H1 (cell line): ENCODE measurements at regions not wholly inside any gene's neighbourhood (a gene's known extent, or its start where the extent isn't known, plus 50 kb on each side); places are given as distances from the start of the nearest gene placed in this dataset.
A peak's percentile ranks its signal among the peaks of the same experiment; 100 is the strongest.

ENCODE experiments used
- CTCF ChIA-PET: fragments of 300-600 bp; sonication (Branson Sonifier 250); formaldehyde crosslinking; loops from one replicate; lab custom pipeline; 2021; ENCODE audit not compliant: partially characterized antibody; lab: Charles Lee
- POLR2A ChIA-PET: fragments of 300-600 bp; sonication (Branson Sonifier 250); formaldehyde crosslinking; loops from one replicate; lab custom pipeline; 2021; ENCODE audit warnings: inconsistent platforms; ENCODE audit not compliant: partially characterized antibody; lab: Charles Lee
- DNase-seq, 2 experiments: peaks; one replicate each; pipeline versions ENCODE4 v3.0.0 to v3.0.0-alpha.2; 2010 to 2022; ENCODE audit warnings: low spot score in 2 of 2, low read depth in 1 of 2, mixed read lengths in 1 of 2
- FAIRE-seq: peaks from 2 replicates; lab custom pipeline; 2011; peaks lifted over from hg19 to GRCh38; lab: Jason Lieb, UNC
- H2AFZ ChIP-seq: 2 replicates; pipeline ENCODE4 v1.8.1; 2012; ENCODE audit warnings: low read length, inconsistent platforms
- H2AK5ac ChIP-seq: 2 replicates; pipeline ENCODE4 v1.6.1; 2013; ENCODE audit warnings: low read depth, low read length
- H2BK120ac ChIP-seq: replicated peaks from 2 replicates; pipeline ENCODE3; 2013; ENCODE audit warnings: low read depth, low read length, inconsistent platforms
- H2BK12ac ChIP-seq: 2 replicates; pipeline ENCODE4 v1.6.1; 2013; ENCODE audit warnings: low read depth, low read length
- H2BK15ac ChIP-seq: 2 replicates; pipeline ENCODE4 v1.6.1; 2013; ENCODE audit warnings: low read length
- H2BK20ac ChIP-seq: 2 replicates; pipeline ENCODE4 v1.6.1; 2013; ENCODE audit warnings: low read length
- H2BK5ac ChIP-seq: 2 replicates; pipeline ENCODE4 v1.6.1; 2013; ENCODE audit warnings: low read depth, low read length
- H3K14ac ChIP-seq: 2 replicates; pipeline ENCODE4 v1.6.1; 2013; ENCODE audit warnings: inconsistent platforms; ENCODE audit not compliant: insufficient read length
- H3K18ac ChIP-seq: 2 replicates; pipeline ENCODE4 v1.6.1; 2013; ENCODE audit warnings: low read length; ENCODE audit errors: extremely low read depth
- H3K23ac ChIP-seq: 2 replicates; pipeline ENCODE4 v1.6.1; 2013; ENCODE audit warnings: inconsistent platforms; ENCODE audit not compliant: insufficient read length
- H3K23me2 ChIP-seq: 2 replicates; pipeline ENCODE4 v1.6.1; 2013; ENCODE audit warnings: low read depth, low read length
- H3K27ac ChIP-seq: 2 replicates; pipeline ENCODE4 v1.6.1; 2011; ENCODE audit warnings: low read depth, low read length, inconsistent platforms
- H3K27me3 ChIP-seq, 4 experiments: replicated peaks in 1 of 4; 1 replicate in 1 of 4; 2 replicates in 3 of 4; pipeline versions ENCODE4 v1.6.1 to v1.8.1; 2011 to 2013; ENCODE audit warnings: low read length in 3 of 4, mild to moderate bottlenecking in 3 of 4, inconsistent platforms in 2 of 4, mixed read lengths in 2 of 4, moderate library complexity in 1 of 4; ENCODE audit not compliant: control insufficient read depth in 3 of 4, insufficient read depth in 3 of 4; ENCODE audit errors: extremely low read depth in 1 of 4
- H3K36me3 ChIP-seq, 4 experiments: 2 replicates each; pipeline versions ENCODE4 v1.6.1 to v1.8.1; 2011 to 2013; ENCODE audit warnings: mild to moderate bottlenecking in 4 of 4, low read length in 3 of 4, moderate library complexity in 2 of 4, control low read depth in 1 of 4, inconsistent platforms in 1 of 4; ENCODE audit not compliant: insufficient read depth in 4 of 4, control insufficient read depth in 2 of 4
- H3K4ac ChIP-seq: replicated peaks from 2 replicates; pipeline ENCODE3; 2013; ENCODE audit warnings: low read length, low read depth, mixed read lengths, inconsistent platforms; ENCODE audit not compliant: insufficient read length
- H3K4me1 ChIP-seq, 4 experiments: replicated peaks in 1 of 4; 1 replicate in 1 of 4; 2 replicates in 3 of 4; pipeline versions ENCODE4 v1.6.1 to v1.8.1; 2011 to 2013; ENCODE audit warnings: low read length in 3 of 4, inconsistent platforms in 2 of 4, mixed read lengths in 1 of 4; ENCODE audit not compliant: insufficient read depth in 4 of 4, control insufficient read depth in 3 of 4
- H3K4me2 ChIP-seq, 2 experiments: 2 replicates each; pipeline versions ENCODE4 v1.6.1 to v1.8.1; 2011 to 2013; ENCODE audit warnings: low read depth in 2 of 2, low read length in 2 of 2, control low read depth in 1 of 2, inconsistent platforms in 1 of 2, mild to moderate bottlenecking in 1 of 2; ENCODE audit not compliant: insufficient read depth in 1 of 2
- H3K4me3 ChIP-seq, 4 experiments: fragments of 200-600, 300-600 bp in 1 of 4; sonication (generic), shearing (Covaris generic), sonication (Bioruptor Twin) in 1 of 4; 2 replicates each; pipeline versions ENCODE4 v1.5.1 to v1.8.1; 2011 to 2016; ENCODE audit warnings: low read length in 4 of 4, low read depth in 3 of 4, control low read depth in 2 of 4, inconsistent platforms in 2 of 4, mild to moderate bottlenecking in 2 of 4, mixed read lengths in 1 of 4, moderate library complexity in 1 of 4; ENCODE audit not compliant: insufficient read depth in 2 of 4; ENCODE audit errors: extremely low read depth in 1 of 4
- H3K56ac ChIP-seq: replicated peaks from 2 replicates; pipeline ENCODE3; 2013; ENCODE audit warnings: low read depth, mild to moderate bottlenecking, mixed read lengths, low read length, inconsistent platforms; ENCODE audit not compliant: insufficient read length
- H3K79me1 ChIP-seq: 2 replicates; pipeline ENCODE4 v1.6.1; 2013; ENCODE audit warnings: low read depth, low read length, control low read depth
- H3K79me2 ChIP-seq, 2 experiments: 2 replicates each; pipeline versions ENCODE4 v1.6.1 to v1.8.1; 2012 to 2013; ENCODE audit warnings: low read length in 2 of 2, mild to moderate bottlenecking in 2 of 2, inconsistent platforms in 1 of 2; ENCODE audit not compliant: insufficient read depth in 2 of 2, control insufficient read depth in 1 of 2
- H3K9ac ChIP-seq, 4 experiments: replicated peaks in 1 of 4; 1 replicate in 1 of 4; 2 replicates in 3 of 4; pipeline versions ENCODE4 v1.6.1 to v1.8.1; 2011 to 2013; ENCODE audit warnings: low read depth in 3 of 4, low read length in 3 of 4, control low read depth in 2 of 4, mild to moderate bottlenecking in 2 of 4, moderate library complexity in 2 of 4, inconsistent platforms in 1 of 4; ENCODE audit errors: extremely low read depth in 1 of 4
- H3K9me3 ChIP-seq, 2 experiments: 2 replicates each; pipeline versions ENCODE4 v1.6.1 to v1.8.1; 2012 to 2013; ENCODE audit warnings: mild to moderate bottlenecking in 2 of 2, moderate library complexity in 2 of 2, control low read depth in 1 of 2, inconsistent platforms in 1 of 2, low read depth in 1 of 2, low read length in 1 of 2, mixed read lengths in 1 of 2; ENCODE audit not compliant: insufficient read depth in 2 of 2
- H4K20me1 ChIP-seq, 2 experiments: replicated peaks in 1 of 2; 2 replicates each; pipeline versions ENCODE3 to v1.8.1; 2011 to 2013; ENCODE audit warnings: inconsistent platforms in 2 of 2, low read length in 2 of 2, mild to moderate bottlenecking in 1 of 2; ENCODE audit not compliant: insufficient read depth in 2 of 2, control insufficient read depth in 1 of 2
- H4K5ac ChIP-seq: 2 replicates; pipeline ENCODE4 v1.6.1; 2013; ENCODE audit warnings: low read length, low read depth, mixed read lengths, inconsistent platforms; ENCODE audit not compliant: insufficient read length
- H4K8ac ChIP-seq: 2 replicates; pipeline ENCODE4 v1.8.0; 2013; ENCODE audit warnings: mild to moderate bottlenecking, moderate library complexity, low read length, inconsistent platforms; ENCODE audit not compliant: insufficient read depth; ENCODE audit errors: extremely low read depth
- H4K91ac ChIP-seq: replicated peaks from 2 replicates; pipeline ENCODE3; 2013; ENCODE audit warnings: low read length, mixed read lengths, inconsistent platforms; ENCODE audit not compliant: insufficient read length
- ATF3 ChIP-seq: IDR thresholded peaks from 2 replicates; pipeline ENCODE4 v1.6.1; 2011; ENCODE audit warnings: low read depth, mild to moderate bottlenecking, low read length; ENCODE audit not compliant: insufficient read depth
- HDAC2 ChIP-seq, 2 experiments: fragments of 300-600 bp in 1 of 2; sonication (generic) in 1 of 2; IDR thresholded peaks; 2 replicates each; pipeline ENCODE4 v1.6.1; 2011 to 2012; ENCODE audit warnings: low read depth in 2 of 2, low read length in 2 of 2, mild to moderate bottlenecking in 2 of 2, moderate library complexity in 2 of 2, borderline replicate concordance in 1 of 2, inconsistent platforms in 1 of 2
- JUND ChIP-seq: IDR thresholded peaks from 2 replicates; pipeline ENCODE4 v1.6.1; 2011; ENCODE audit warnings: mild to moderate bottlenecking, improper control_type of control experiment, low read length
- NANOG ChIP-seq: IDR thresholded peaks from 2 replicates; pipeline ENCODE4 v1.6.1; 2011; ENCODE audit warnings: low read length, low read depth, mild to moderate bottlenecking, inconsistent platforms; ENCODE audit not compliant: insufficient read depth, poor library complexity, severe bottlenecking
- WGBS, 2 experiments: shearing (Covaris generic) in 1 of 2; methylation state at CpG; one replicate each; pipeline versions ENCODE4 v1.1.6 to v1.1.7; 2013 to 2015; ENCODE audit warnings: low lambda C conversion rate in 2 of 2, mixed read lengths in 2 of 2, inconsistent platforms in 1 of 2, low coverage in 1 of 2, missing lambda C conversion rate in 1 of 2; ENCODE audit not compliant: insufficient replicate concordance in 2 of 2, insufficient coverage in 1 of 2, insufficient read length in 1 of 2; ENCODE audit errors: extremely low coverage in 1 of 2, missing lambda C conversion rate in 1 of 2; 5-methylcytosine and 5-hydroxymethylcytosine counted together

- peak overlapping the region; percentile 96; the same call in 1 of the 2 replicates for H2BK5ac ChIP-seq
- H3K4me1 ChIP-seq, result peaks cover 6 to 19% (median 12%) of the 10 kb centered on the region in 4 experiments; a peak in 6 of 7 replicates
- H4K20me1 ChIP-seq, result no peaks in the 10 kb centered on the region
- peaks cover 6% of the 10 kb centered on the region; the same call in 1 of the 2 replicates for H3K23me2 ChIP-seq
- ChIA-PET CTCF (interaction anchor here (0.7 to 1.5 kb wide), 4 partner anchors 11 to 597 kb away, joined by 3 to 10 read pairs (median 4); no protein-coding TSS in a partner anchor), POLR2A (no interaction called here)
- H2AK5ac ChIP-seq, result no peak overlapping the region
- peak overlapping the region; percentile 67 to 96 for H3K4me2 ChIP-seq
- peak overlapping the region; percentile 51 for H2BK20ac ChIP-seq
- H4K91ac ChIP-seq, result peak overlapping the region; percentile 50
- H3K27me3 ChIP-seq, result peaks cover 0 to 1% (median 0%) of the 10 kb centered on the region in 4 experiments; a peak in 1 of 7 replicates
- H2BK12ac ChIP-seq, result peak overlapping the region; percentile 46
- no peak overlapping the region; the same call in 1 of the 2 replicates for H3K18ac ChIP-seq
- DNase-seq, result peak; percentile 53 to 75
- peak; percentile 95 for FAIRE-seq
- no peaks in the 10 kb centered on the region for H3K36me3 ChIP-seq
- H3K9ac ChIP-seq, result no peak overlapping the region
- H3K27ac ChIP-seq, result no peak overlapping the region
- no peaks in the 10 kb centered on the region for H3K79me1 ChIP-seq
- H2AFZ ChIP-seq, result no peak overlapping the region
- peak overlapping the region; percentile 76 for H2BK120ac ChIP-seq
- no peak overlapping the region for H4K8ac ChIP-seq
- peak overlapping the region; percentile 58 for H4K5ac ChIP-seq
- no peak overlapping the region for H3K56ac ChIP-seq
- no peak overlapping the region for H3K23ac ChIP-seq
- 5% methylated on average over 6 of the region's 6 CpGs; no CpG with 5 or more reads in 1 of the 2 experiments for WGBS, 2 experiments
- H3K4ac ChIP-seq, result peak overlapping the region; percentile 49
- no peak overlapping the region for H3K14ac ChIP-seq
- H3K9me3 ChIP-seq, result no peaks in the 10 kb centered on the region
- H3K4me3 ChIP-seq, result peak overlapping the region in 2 of 4 experiments; percentile 7 to 51; a peak in 4 of 8 replicates
- no peak overlapping the region for H2BK15ac ChIP-seq
- H3K79me2 ChIP-seq, result no peaks in the 10 kb centered on the region
- TF ChIP-seq HDAC2 (IDR thresholded peaks at IDR 0.05; ENCODE audit: borderline replicate concordance in 1 of 2, low read depth in 2 of 2, low read length in 2 of 2) (peak; percentile 37 to 88; a peak in 2 of 4 replicates), NANOG (peak; percentile 88), ATF3 (no peak), JUND (peak; percentile 59; the same call in 1 of the 2 replicates)
Measured at GRCh38 chr4:138659812-138660316, 355.7 kb upstream of the NOCT start.
